ENCODE measurements at regions not wholly inside any gene's neighbourhood (a gene's known extent, or its start where the extent isn't known, plus 50 kb on each side); places are given as distances from the start of the nearest gene placed in this dataset.

DNA sequence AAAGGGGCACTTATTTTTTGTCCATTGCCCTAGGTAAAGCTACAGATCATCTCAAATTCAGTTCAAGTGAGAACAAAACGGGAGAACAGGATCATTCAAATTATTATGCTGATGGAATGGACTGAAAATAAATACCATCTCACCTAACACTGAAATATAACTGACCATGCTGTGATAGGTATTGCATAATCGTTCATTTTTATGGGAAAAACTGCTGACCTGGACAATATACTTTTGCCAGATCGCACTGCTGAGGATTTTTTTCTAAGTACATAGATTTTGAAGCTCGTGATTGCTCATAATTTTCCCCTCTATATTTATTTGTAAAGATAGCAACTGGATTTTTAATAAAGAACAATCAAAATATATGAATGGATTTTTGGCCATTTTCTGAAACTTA, 636.6 kb upstream of the NEGR1 start:
- no peaks in the 10 kb centered on the region for H3K9me3 Mint-ChIP-seq (ENCODE audit: unreplicated experiment)
- H3K4me3 ChIP-seq (ENCODE audit: low read depth, low read length) = no peak overlapping the region
- H3K27ac Mint-ChIP-seq (ENCODE audit: unreplicated experiment) = no peak overlapping the region
- no peak overlapping the region for H3K4me3 Mint-ChIP-seq (ENCODE audit: unreplicated experiment)
- TF ChIP-seq, protein P1, sequence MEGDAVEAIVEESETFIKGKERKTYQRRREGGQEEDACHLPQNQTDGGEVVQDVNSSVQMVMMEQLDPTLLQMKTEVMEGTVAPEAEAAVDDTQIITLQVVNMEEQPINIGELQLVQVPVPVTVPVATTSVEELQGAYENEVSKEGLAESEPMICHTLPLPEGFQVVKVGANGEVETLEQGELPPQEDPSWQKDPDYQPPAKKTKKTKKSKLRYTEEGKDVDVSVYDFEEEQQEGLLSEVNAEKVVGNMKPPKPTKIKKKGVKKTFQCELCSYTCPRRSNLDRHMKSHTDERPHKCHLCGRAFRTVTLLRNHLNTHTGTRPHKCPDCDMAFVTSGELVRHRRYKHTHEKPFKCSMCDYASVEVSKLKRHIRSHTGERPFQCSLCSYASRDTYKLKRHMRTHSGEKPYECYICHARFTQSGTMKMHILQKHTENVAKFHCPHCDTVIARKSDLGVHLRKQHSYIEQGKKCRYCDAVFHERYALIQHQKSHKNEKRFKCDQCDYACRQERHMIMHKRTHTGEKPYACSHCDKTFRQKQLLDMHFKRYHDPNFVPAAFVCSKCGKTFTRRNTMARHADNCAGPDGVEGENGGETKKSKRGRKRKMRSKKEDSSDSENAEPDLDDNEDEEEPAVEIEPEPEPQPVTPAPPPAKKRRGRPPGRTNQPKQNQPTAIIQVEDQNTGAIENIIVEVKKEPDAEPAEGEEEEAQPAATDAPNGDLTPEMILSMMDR (IDR thresholded peaks at IDR 0.05; ENCODE audit: insufficient read depth in 1 of 2, low read depth in 1 of 2, low read length in 1 of 2, severe bottlenecking in 1 of 2, unreplicated experiment in 1 of 2) = no peak
- no peak for DNase-seq
- no peaks in the 10 kb centered on the region for H3K36me3 ChIP-seq (ENCODE audit: control insufficient read depth, insufficient read depth, low read length)
- ChIA-PET CTCF (no interaction called here), POLR2A (no interaction called here)
- no TSS peak for BruUV-seq (replicated peaks)
- no peaks in the 10 kb centered on the region for H3K36me3 Mint-ChIP-seq (ENCODE audit: insufficient read depth, unreplicated experiment)
- no peaks in the 10 kb centered on the region for H3K27me3 ChIP-seq (replicated peaks; ENCODE audit: control insufficient read depth, insufficient read depth, low read length)
- no peaks in the 10 kb centered on the region for H3K4me1 ChIP-seq
- H3K4me1 Mint-ChIP-seq (ENCODE audit: low read depth, unreplicated experiment) = no peaks in the 10 kb centered on the region
- no peaks in the 10 kb centered on the region for H3K27me3 Mint-ChIP-seq (ENCODE audit: insufficient read depth, unreplicated experiment)
- no peaks in the 10 kb centered on the region for H3K9me3 ChIP-seq
- intact Hi-C loops (cut with micrococcal nuclease; ENCODE audit: unreplicated experiment) = no loop called here

DNA sequence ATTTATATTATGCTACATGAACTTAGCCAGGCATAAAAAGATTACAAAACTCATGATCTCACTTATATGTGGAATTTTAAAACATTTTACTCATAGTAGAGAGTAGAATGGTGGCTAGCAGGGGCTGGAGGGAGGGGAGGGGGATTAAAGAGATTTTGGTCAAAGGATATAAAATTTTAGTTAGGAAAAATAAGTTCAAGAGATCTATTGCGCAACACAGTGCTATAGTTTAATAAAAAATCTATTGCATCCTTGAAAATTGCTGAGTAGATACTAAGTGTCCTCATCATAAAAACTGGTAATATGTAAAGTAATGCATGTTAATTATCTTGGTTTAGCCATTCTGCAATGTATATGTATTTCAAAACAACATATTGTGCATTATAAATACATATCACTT, 635.6 kb upstream of the NEGR1 start:
- CTCF ChIA-PET = no interaction called here
- no peaks in the 10 kb centered on the region for H3K9me3 ChIP-seq
- no peaks in the 10 kb centered on the region for H3K27me3 ChIP-seq (replicated peaks; ENCODE audit: control insufficient read depth, insufficient read depth, low read length)
- TF ChIP-seq, protein P1 (IDR thresholded peaks at IDR 0.05; ENCODE audit: insufficient read depth in 1 of 2, low read depth in 1 of 2, low read length in 1 of 2, severe bottlenecking in 1 of 2, unreplicated experiment in 1 of 2) = no peak
- H3K36me3 ChIP-seq (ENCODE audit: control insufficient read depth, insufficient read depth, low read length) = no peaks in the 10 kb centered on the region
- no peaks in the 10 kb centered on the region for H3K4me1 Mint-ChIP-seq (ENCODE audit: low read depth, unreplicated experiment)
- H3K4me3 ChIP-seq (ENCODE audit: low read depth, low read length) = no peak overlapping the region
- H3K4me1 ChIP-seq = no peaks in the 10 kb centered on the region
- H3K27me3 Mint-ChIP-seq (ENCODE audit: insufficient read depth, unreplicated experiment) = no peaks in the 10 kb centered on the region
- H3K36me3 Mint-ChIP-seq (ENCODE audit: insufficient read depth, unreplicated experiment) = no peaks in the 10 kb centered on the region
- no peak overlapping the region for H3K4me3 Mint-ChIP-seq (ENCODE audit: unreplicated experiment)
- no TSS peak for BruUV-seq (replicated peaks)
- H3K27ac Mint-ChIP-seq (ENCODE audit: unreplicated experiment) = no peak overlapping the region
- no peak for DNase-seq
- POLR2A ChIA-PET = no interaction called here
- intact Hi-C loops (cut with micrococcal nuclease; ENCODE audit: unreplicated experiment) = no loop called here
- H3K9me3 Mint-ChIP-seq (ENCODE audit: unreplicated experiment) = no peaks in the 10 kb centered on the region

DNA sequence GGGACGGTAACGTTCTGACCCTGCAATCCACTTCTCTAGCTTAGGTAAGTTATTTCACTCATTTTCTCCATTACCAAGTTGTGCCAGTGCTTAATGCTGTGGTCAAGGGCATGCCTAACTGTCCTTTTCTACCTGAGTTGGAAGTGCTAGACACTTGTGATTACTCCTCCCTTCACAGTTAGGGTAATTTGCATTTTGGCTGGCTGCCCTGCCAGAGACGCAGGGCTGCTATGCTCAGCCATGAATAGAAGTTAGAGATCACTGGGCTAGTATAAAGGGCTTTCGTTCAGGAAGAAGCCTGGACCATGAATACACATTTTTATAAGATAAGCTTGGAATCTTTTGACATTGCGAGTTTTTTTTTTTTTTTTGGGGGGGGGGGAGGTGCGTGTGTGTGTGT, 633.2 kb upstream of the NEGR1 start:
- no peaks in the 10 kb centered on the region for H3K4me1 Mint-ChIP-seq (ENCODE audit: low read depth, unreplicated experiment)
- TF ChIP-seq, protein P1 (IDR thresholded peaks at IDR 0.05; ENCODE audit: insufficient read depth in 1 of 2, low read depth in 1 of 2, low read length in 1 of 2, severe bottlenecking in 1 of 2, unreplicated experiment in 1 of 2) = no peak
- H3K27ac Mint-ChIP-seq (ENCODE audit: unreplicated experiment) = no peak overlapping the region
- ChIA-PET CTCF (no interaction called here), POLR2A (no interaction called here)
- no TSS peak for BruUV-seq (replicated peaks)
- no peak overlapping the region for H3K4me3 ChIP-seq (ENCODE audit: low read depth, low read length)
- H3K36me3 ChIP-seq (ENCODE audit: control insufficient read depth, insufficient read depth, low read length) = no peaks in the 10 kb centered on the region
- H3K9me3 Mint-ChIP-seq (ENCODE audit: unreplicated experiment) = no peaks in the 10 kb centered on the region
- intact Hi-C loops (cut with micrococcal nuclease; ENCODE audit: unreplicated experiment) = no loop called here
- no peaks in the 10 kb centered on the region for H3K27me3 ChIP-seq (replicated peaks; ENCODE audit: control insufficient read depth, insufficient read depth, low read length)
- H3K4me3 Mint-ChIP-seq (ENCODE audit: unreplicated experiment) = no peak overlapping the region
- no peak for DNase-seq
- no peaks in the 10 kb centered on the region for H3K27me3 Mint-ChIP-seq (ENCODE audit: insufficient read depth, unreplicated experiment)
- H3K4me1 ChIP-seq = no peaks in the 10 kb centered on the region
- H3K9me3 ChIP-seq = no peaks in the 10 kb centered on the region
- H3K36me3 Mint-ChIP-seq (ENCODE audit: insufficient read depth, unreplicated experiment) = no peaks in the 10 kb centered on the region
